Testis (tissue), 2 donors: ENCODE measurements at regions not wholly inside any gene's neighbourhood (a gene's known extent, or its start where the extent isn't known, plus 50 kb on each side); places are given as distances from the start of the nearest gene placed in this dataset.

Experiments used
- DNase-seq: peaks from one replicate; pipeline ENCODE4 v3.0.0-alpha.2; 2019
- H3K27ac ChIP-seq, 2 donors: fragments of 200-600 bp; sonication (generic); one replicate each; pipeline ENCODE4 v1.5.1; 2019
- H3K27me3 ChIP-seq: fragments of 200-600 bp; sonication (generic); one replicate; pipeline ENCODE4 v1.5.1; 2019
- H3K36me3 ChIP-seq: fragments of 200-600 bp; sonication (generic); one replicate; pipeline ENCODE4 v1.5.1; 2017; ENCODE audit warnings: low read depth; ENCODE audit errors: missing control alignments
- H3K4me1 ChIP-seq: fragments of 200-600 bp; sonication (generic); one replicate; pipeline ENCODE4 v1.5.1; 2019
- H3K4me3 ChIP-seq, 2 donors: fragments of 200-600 bp; sonication (generic); one replicate each; pipeline ENCODE4 v1.5.1; 2017 to 2019
- H3K9me3 ChIP-seq: fragments of 200-600 bp; sonication (generic); one replicate; pipeline ENCODE4 v1.5.1; 2017
- POLR2A ChIP-seq: fragments of 450-650 bp; IDR thresholded peaks from one replicate; pipeline ENCODE4 v1.6.1; 2017; ENCODE audit warnings: antibody characterized with exemption, mild to moderate bottlenecking, moderate library complexity
- WGBS, 2 donors: methylation state at CpG; one replicate each; pipeline ENCODE4 v1.1.5; 2018; 5-methylcytosine and 5-hydroxymethylcytosine counted together
- intact Hi-C: fragments of 100-400 bp; cut with DNase I; formaldehyde crosslinking; loops from one replicate; pipeline ENCODE4 v1.15.1; 2023; ENCODE audit warnings: low total_unique reads
- TF ChIP-seq, protein P1 (sequence below), 3 experiments: fragments of 450-650 bp in 2 of 3; fragments of 200-600 bp in 1 of 3; sonication (generic) in 1 of 3; IDR thresholded peaks; one replicate each; pipeline ENCODE4 v1.5.1; 2016 to 2019; ENCODE audit warnings: antibody characterized with exemption in 3 of 3, mild to moderate bottlenecking in 2 of 3, moderate library complexity in 1 of 3

DNA sequence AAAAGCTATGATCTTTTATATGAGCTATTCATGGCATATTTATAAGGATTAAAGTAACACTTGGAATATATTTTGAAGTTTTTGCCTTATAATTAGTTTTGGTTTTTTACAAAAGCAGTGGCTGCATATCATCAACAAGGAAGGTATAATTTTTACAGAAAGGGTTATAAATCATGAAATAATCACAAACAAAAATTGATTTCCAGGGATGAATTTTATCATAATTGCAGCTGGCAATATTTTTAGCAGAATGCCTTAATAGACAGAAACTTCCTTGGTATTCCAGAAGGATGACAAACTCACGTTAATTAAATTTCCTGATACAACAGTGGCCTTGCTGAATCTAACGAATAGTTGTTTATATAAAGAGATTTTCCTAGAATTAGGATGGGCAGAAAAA, 260.5 kb upstream of the SLC39A10 start:
- TF ChIP-seq POLR2A, result no peak
- TF ChIP-seq, protein P1, sequence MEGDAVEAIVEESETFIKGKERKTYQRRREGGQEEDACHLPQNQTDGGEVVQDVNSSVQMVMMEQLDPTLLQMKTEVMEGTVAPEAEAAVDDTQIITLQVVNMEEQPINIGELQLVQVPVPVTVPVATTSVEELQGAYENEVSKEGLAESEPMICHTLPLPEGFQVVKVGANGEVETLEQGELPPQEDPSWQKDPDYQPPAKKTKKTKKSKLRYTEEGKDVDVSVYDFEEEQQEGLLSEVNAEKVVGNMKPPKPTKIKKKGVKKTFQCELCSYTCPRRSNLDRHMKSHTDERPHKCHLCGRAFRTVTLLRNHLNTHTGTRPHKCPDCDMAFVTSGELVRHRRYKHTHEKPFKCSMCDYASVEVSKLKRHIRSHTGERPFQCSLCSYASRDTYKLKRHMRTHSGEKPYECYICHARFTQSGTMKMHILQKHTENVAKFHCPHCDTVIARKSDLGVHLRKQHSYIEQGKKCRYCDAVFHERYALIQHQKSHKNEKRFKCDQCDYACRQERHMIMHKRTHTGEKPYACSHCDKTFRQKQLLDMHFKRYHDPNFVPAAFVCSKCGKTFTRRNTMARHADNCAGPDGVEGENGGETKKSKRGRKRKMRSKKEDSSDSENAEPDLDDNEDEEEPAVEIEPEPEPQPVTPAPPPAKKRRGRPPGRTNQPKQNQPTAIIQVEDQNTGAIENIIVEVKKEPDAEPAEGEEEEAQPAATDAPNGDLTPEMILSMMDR (IDR thresholded peaks at IDR 0.05), result no peak
- WGBS, 2 donors, result 77 to 78% methylated on average over 2 of the region's 2 CpGs
- no peak overlapping the region for H3K27ac ChIP-seq
- H3K27me3 ChIP-seq, result no peaks in the 10 kb centered on the region
- intact Hi-C loops, result no loop called here
- no peak overlapping the region for H3K4me3 ChIP-seq
- no peaks in the 10 kb centered on the region for H3K4me1 ChIP-seq
- no peak for DNase-seq
- H3K36me3 ChIP-seq, result no peaks in the 10 kb centered on the region
- H3K9me3 ChIP-seq, result no peaks in the 10 kb centered on the region

DNA sequence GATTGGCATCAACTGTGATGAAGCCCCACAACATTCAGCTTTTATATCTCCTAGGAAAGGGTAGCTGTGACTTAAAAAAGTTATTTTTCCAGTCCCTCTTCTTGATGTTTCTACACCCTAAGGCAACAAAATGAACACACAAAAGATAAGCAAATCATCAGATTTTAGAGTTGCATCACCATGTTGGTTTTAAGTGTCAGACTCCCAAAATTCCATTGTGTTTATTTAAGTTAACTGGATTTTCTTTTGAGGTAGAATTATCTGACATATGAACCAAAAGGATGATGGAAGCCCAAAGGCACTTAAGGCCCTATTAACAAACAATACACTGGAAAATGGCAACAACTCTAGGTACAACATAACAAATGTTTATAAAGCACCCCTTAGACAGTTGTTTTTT, 261.7 kb upstream of the SLC39A10 start:
- Histone ChIP-seq H3K9me3 (no peaks in the 10 kb centered on the region), H3K4me1 (no peaks in the 10 kb centered on the region)

DNA sequence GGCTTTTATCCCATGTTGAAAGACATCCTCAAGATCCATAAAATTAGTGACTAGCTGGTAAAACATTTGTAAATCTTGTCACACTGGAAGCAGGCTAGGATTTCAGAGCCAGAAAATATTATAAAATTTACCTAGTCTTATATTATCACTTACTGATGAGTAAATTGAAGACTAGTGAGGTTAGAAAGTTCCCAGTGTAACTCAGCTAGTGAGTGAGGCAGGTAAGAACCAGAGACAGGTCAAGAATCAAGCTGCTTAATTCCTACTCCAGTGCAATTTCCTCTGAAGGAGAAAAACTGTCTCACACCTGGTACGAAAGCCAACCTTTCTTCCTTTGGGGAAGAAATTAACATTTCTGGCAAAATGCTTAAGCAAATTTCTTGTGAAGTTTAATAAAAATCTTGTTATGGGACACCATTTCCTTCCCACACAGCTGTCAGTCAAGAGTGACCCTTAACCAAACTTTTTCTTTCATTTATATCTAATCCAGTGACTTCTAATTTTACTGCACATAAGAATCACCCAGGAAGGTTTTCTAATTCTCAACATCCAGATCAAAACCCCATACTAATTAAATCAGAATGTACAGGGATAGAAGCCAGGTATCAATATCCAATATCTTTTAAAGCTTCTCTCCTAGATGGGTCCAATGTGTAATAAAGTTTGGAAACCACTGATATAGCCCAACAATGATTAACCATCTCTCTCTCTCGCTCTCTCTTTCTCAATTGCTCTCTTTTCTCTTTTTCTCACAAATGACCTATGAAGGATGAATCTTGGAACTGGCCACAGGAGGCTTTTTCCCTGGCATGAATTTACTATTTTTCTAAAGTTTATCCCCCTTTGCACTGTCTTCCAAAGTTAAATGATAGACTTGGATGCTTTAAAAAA, 264.3 kb upstream of the SLC39A10 start:
- TF ChIP-seq POLR2A, result no peak
- TF ChIP-seq, protein P1 (IDR thresholded peaks at IDR 0.05), result no peak
- no peak overlapping the region for H3K4me3 ChIP-seq
- no peaks in the 10 kb centered on the region for H3K36me3 ChIP-seq
- H3K27ac ChIP-seq, result no peak overlapping the region
- WGBS, 2 donors, result 88% methylated on average over 2 of the region's 2 CpGs
- H3K4me1 ChIP-seq, result no peaks in the 10 kb centered on the region
- no peaks in the 10 kb centered on the region for H3K27me3 ChIP-seq
- no peak for DNase-seq
- intact Hi-C loops, result no loop called here
- H3K9me3 ChIP-seq, result no peaks in the 10 kb centered on the region

More for the DNA sequence above, 261.7 kb upstream of the SLC39A10 start:
- no peak for DNase-seq
- Histone ChIP-seq H3K4me3 (no peak overlapping the region), H3K27ac (no peak overlapping the region), H3K27me3 (no peaks in the 10 kb centered on the region), H3K36me3 (no peaks in the 10 kb centered on the region)
- TF ChIP-seq, protein P1 (IDR thresholded peaks at IDR 0.05), result no peak
- TF ChIP-seq POLR2A, result no peak
- intact Hi-C loops, result no loop called here

DNA sequence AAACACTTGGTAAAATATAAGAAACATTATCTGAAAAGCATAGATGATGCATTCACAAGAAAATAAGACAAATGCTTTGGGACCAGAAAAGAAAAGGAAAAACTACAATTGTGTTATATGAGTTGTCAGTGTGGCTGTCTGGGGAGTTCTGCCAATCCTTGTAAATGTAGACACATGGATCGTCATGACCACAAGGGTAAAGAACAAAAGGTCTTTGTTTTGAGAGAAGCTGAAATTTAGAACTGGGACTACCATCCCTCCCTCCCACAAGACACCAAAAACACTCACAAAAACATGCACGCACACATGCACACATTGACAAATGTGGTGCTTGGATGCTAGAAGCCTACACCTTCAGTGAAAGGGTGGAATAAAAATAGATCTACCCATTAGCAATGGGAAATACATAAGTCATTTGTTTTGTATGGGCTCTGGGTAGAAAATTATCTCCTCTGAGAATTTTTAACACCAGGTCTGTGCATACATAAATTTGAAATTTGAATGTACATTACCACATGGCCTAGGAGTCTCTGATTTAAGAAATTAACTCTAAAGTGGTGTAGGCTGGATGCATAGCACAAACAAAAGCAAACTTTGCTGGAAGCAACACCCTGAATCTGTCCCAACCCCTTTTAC, 266.2 kb upstream of the SLC39A10 start:
- H3K4me3 ChIP-seq, result no peak overlapping the region
- no peaks in the 10 kb centered on the region for H3K4me1 ChIP-seq
- intact Hi-C loops, result no loop called here
- no peak for DNase-seq
- H3K9me3 ChIP-seq, result no peaks in the 10 kb centered on the region
- no peak overlapping the region for H3K27ac ChIP-seq
- 62 to 67% methylated on average over 2 of the region's 2 CpGs for WGBS, 2 donors
- no peaks in the 10 kb centered on the region for H3K36me3 ChIP-seq
- no peak for TF ChIP-seq POLR2A
- TF ChIP-seq, protein P1 (IDR thresholded peaks at IDR 0.05), result no peak
- H3K27me3 ChIP-seq, result no peaks in the 10 kb centered on the region
